SK-N-SH treated with all-trans-retinoic acid at 6 μM for 48 hours (cell line): ENCODE measurements at regions not wholly inside any gene's neighbourhood (a gene's known extent, or its start where the extent isn't known, plus 50 kb on each side); places are given as distances from the start of the nearest gene placed in this dataset.

Source experiments
- CSRNP3 ChIP-seq: fragments of 250-450 bp; sonication (Bioruptor Pico); IDR thresholded peaks from 2 replicates; pipeline ENCODE4 v1.5.1; 2021; ENCODE audit warnings: mild to moderate bottlenecking, moderate library complexity
- ZC3H10 ChIP-seq: fragments of 250-450 bp; sonication (Bioruptor Pico); IDR thresholded peaks from 2 replicates; pipeline ENCODE4 v1.5.1; 2021; ENCODE audit warnings: mild to moderate bottlenecking, moderate library complexity
- ZNF8 ChIP-seq: fragments of 450-650 bp; formaldehyde crosslinking; IDR thresholded peaks from 2 replicates; pipeline ENCODE4 v1.5.0; 2020; ENCODE audit warnings: mild to moderate bottlenecking, moderate library complexity
- TF ChIP-seq, protein P1 (sequence below): fragments of 250-450 bp; sonication (Bioruptor Pico); IDR thresholded peaks from 2 replicates; pipeline ENCODE4 v1.5.1; 2020; ENCODE audit warnings: low read depth, mild to moderate bottlenecking, moderate library complexity

DNA sequence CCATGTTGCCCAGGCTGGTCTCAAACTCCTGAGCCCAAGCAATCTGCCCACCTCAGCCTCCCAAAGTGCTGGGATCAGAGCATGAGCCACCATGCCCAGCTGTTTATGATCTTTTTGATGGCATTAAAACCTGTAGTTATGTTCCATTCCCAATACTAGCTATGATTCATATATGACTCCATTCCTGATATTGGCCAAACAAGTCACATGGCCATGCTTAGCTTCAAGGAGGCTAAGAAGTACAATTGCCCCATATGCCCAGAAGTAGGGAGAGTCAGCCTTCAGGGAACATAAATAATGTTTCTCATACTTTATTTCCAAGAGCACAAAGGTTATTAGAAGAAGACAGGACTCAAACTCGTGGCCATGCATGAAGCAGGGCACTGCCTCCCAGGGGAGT is 132.4 kb upstream of the RAB6C start:
- TF ChIP-seq ZC3H10 (CRISPR knock-in tag) (no peak), ZNF8 (CRISPR knock-in tag) (no peak), CSRNP3 (CRISPR knock-in tag) (no peak)
- TF ChIP-seq, protein P1, sequence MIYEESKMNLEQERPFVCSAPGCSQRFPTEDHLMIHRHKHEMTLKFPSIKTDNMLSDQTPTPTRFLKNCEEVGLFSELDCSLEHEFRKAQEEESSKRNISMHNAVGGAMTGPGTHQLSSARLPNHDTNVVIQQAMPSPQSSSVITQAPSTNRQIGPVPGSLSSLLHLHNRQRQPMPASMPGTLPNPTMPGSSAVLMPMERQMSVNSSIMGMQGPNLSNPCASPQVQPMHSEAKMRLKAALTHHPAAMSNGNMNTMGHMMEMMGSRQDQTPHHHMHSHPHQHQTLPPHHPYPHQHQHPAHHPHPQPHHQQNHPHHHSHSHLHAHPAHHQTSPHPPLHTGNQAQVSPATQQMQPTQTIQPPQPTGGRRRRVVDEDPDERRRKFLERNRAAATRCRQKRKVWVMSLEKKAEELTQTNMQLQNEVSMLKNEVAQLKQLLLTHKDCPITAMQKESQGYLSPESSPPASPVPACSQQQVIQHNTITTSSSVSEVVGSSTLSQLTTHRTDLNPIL (CRISPR knock-in tag), result no peak
